ENCODE measurements at regions not wholly inside any gene's neighbourhood (a gene's known extent, or its start where the extent isn't known, plus 50 kb on each side); places are given as distances from the start of the nearest gene placed in this dataset.
"Not testable (repeated sequence)": the region's sequence is repeated elsewhere in the genome, so short reads cannot be mapped to it uniquely, and the experiment has no call there.

- H3K9me3 Mint-ChIP-seq, result peaks cover 9% of the 10 kb centered on the region
Observed at GRCh38 chr16:64358291-64358690, 763.6 kb downstream of the CDH11 start.

GRCh38 chr16:64356267-64356666 lies 765.6 kb downstream of the CDH11 start:
- H3K4me3 Mint-ChIP-seq, result no peak overlapping the region
- no peak overlapping the region for H3K27ac Mint-ChIP-seq
- intact Hi-C loops (cut with micrococcal nuclease), result no loop called here
- H3K36me3 Mint-ChIP-seq (ENCODE audit: low read depth), result no peaks in the 10 kb centered on the region
- no peaks in the 10 kb centered on the region for H3K4me1 Mint-ChIP-seq (ENCODE audit: low read depth)
- peaks cover 4% of the 10 kb centered on the region for H3K9me3 Mint-ChIP-seq
- no peaks in the 10 kb centered on the region for H3K27me3 Mint-ChIP-seq (ENCODE audit: insufficient read depth)
- no peak for DNase-seq (ENCODE audit: low spot score)

More at GRCh38 chr16:64358291-64358690, 763.6 kb downstream of the CDH11 start:
- Mint-ChIP-seq H3K4me3 (no peak overlapping the region), H3K27ac (no peak overlapping the region), H3K27me3 (ENCODE audit: insufficient read depth) (no peaks in the 10 kb centered on the region), H3K36me3 (ENCODE audit: low read depth) (no peaks in the 10 kb centered on the region), H3K4me1 (ENCODE audit: low read depth) (no peaks in the 10 kb centered on the region)
- no peak for DNase-seq (ENCODE audit: low spot score)
- intact Hi-C loops (cut with micrococcal nuclease), result no loop called here

DNA sequence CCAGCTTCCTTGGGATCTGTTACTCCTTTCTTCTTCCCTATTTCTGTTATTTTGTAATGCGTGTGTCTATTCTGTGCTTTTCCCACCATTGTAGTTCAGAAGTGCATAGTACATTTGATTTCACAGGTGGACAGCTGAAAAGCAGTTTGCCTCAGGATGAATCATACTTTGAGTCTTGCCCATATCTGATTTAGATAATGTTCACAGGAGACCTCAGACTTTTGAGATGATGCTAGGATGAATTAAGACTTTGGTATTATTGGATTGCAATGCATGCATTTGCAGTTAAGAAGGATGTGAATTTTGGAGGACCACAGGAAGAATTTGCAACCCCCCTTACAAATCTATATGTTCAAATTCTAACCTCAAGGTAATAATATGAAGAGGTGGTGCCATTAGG lies 769.6 kb downstream of the CDH11 start:
- Mint-ChIP-seq H3K36me3 (ENCODE audit: low read depth) (no peaks in the 10 kb centered on the region), H3K27me3 (ENCODE audit: insufficient read depth) (no peaks in the 10 kb centered on the region), H3K4me1 (ENCODE audit: low read depth) (no peaks in the 10 kb centered on the region), H3K4me3 (no peak overlapping the region), H3K9me3 (peaks cover 4% of the 10 kb centered on the region), H3K27ac (no peak overlapping the region)
- intact Hi-C loops (cut with micrococcal nuclease), result no loop called here
- DNase-seq (ENCODE audit: low spot score), result no peak

DNA sequence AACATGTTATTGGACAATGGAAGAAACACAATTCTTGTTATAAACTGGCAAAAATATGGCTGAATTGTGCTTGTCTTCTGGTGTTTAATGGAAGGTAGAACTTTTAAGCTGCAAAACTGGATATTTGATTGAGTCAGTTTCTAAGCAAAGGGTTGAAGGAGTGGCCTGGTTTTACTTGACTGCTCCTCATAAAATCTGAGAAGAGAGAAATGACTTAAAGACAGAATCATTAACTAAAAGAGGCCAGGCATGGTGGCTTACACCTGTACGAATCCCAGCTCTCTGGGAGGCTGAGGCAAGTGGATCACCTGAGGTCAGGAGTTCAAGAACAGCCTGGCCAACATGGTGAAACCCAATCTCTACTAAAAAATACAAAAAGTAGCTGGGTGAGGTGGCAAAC lies 770.7 kb downstream of the CDH11 start:
- H3K9me3 Mint-ChIP-seq, result peaks cover 7% of the 10 kb centered on the region
- H3K4me3 Mint-ChIP-seq, result no peak overlapping the region
- intact Hi-C loops (cut with micrococcal nuclease), result no loop called here
- no peak for DNase-seq (ENCODE audit: low spot score)
- no peaks in the 10 kb centered on the region for H3K4me1 Mint-ChIP-seq (ENCODE audit: low read depth)
- no peak overlapping the region for H3K27ac Mint-ChIP-seq
- H3K27me3 Mint-ChIP-seq (ENCODE audit: insufficient read depth), result no peaks in the 10 kb centered on the region
- H3K36me3 Mint-ChIP-seq (ENCODE audit: low read depth), result no peaks in the 10 kb centered on the region

DNA sequence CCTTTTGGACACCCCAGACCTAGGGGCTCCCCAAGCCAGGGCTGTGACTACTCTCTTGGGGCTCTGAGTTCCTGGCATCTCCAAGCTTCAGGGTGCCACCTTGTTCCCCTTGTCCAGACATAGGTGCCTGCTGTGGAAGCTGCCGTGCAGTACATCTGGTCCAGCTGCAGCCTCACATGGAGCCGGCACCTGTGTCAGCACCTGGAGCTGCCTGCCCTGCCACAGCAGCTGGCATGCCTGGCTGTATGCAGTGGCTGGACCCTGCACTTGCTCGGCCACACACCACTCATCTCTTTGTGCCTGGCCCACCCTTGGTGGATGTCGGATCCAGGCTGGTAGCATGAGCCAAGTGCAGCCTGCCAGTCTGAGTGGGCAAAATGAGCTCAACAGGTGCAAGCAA lies 775.8 kb downstream of the CDH11 start:
- intact Hi-C loops (cut with micrococcal nuclease), result no loop called here
- Mint-ChIP-seq H3K4me3 (no peak overlapping the region), H3K27me3 (ENCODE audit: insufficient read depth) (no peaks in the 10 kb centered on the region), H3K27ac (no peak overlapping the region), H3K36me3 (ENCODE audit: low read depth) (no peaks in the 10 kb centered on the region), H3K9me3 (peaks cover 6% of the 10 kb centered on the region), H3K4me1 (ENCODE audit: low read depth) (no peaks in the 10 kb centered on the region)
- no peak for DNase-seq (ENCODE audit: low spot score)

- H3K4me1 Mint-ChIP-seq (ENCODE audit: low read depth), result no peaks in the 10 kb centered on the region
- no peak overlapping the region for H3K27ac Mint-ChIP-seq
- intact Hi-C loops (cut with micrococcal nuclease), result no loop called here
- no peak overlapping the region for H3K4me3 Mint-ChIP-seq
- no peak for DNase-seq (ENCODE audit: low spot score)
- no peaks in the 10 kb centered on the region for H3K27me3 Mint-ChIP-seq (ENCODE audit: insufficient read depth)
- no peaks in the 10 kb centered on the region for H3K36me3 Mint-ChIP-seq (ENCODE audit: low read depth)
- H3K9me3 Mint-ChIP-seq, result peaks cover 11% of the 10 kb centered on the region
Observed at GRCh38 chr16:64345142-64345541, 776.7 kb downstream of the CDH11 start.

DNA sequence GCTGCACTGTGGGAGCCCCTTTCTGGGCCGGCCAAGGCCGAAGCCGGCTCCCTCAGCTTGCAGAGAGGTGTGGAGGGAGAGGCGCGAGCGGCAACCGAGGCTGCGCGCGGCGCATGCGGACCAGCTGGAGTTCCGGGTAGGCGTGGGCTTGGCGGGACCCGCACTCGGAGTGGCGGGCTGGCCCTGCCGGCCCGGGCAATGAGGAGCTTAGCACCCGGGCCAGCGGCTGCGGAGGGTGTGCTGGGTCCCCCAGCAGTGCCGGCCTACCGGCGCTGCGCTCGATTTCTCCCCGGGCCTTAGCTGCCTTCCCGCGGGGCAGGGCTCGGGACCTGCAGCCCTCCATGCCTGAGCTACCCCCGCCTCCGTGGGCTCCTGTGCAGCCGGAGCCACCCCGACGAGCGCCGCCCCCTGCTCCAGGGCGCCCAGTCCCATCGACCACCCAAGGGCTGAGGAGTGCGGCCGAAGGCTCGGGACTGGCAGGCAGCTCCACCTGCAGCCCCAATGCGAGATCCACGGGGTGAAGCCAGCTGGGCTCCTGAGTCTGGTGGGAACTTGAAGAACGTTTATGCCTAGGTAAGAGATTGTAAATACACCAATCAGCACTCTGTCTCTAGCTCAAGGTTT lies 777.9 kb downstream of the CDH11 start:
- H3K4me3 Mint-ChIP-seq; intact Hi-C loops (cut with micrococcal nuclease); H3K27ac Mint-ChIP-seq; H3K27me3 Mint-ChIP-seq (ENCODE audit: insufficient read depth); H3K36me3 Mint-ChIP-seq (ENCODE audit: low read depth); H3K4me1 Mint-ChIP-seq (ENCODE audit: low read depth); DNase-seq (ENCODE audit: low spot score): not testable (repeated sequence)
- peaks cover 16% of the 10 kb centered on the region for H3K9me3 Mint-ChIP-seq

GRCh38 chr16:64343061-64343819 lies 778.6 kb downstream of the CDH11 start:
- H3K9me3 Mint-ChIP-seq, result peaks cover 21% of the 10 kb centered on the region
- no peaks in the 10 kb centered on the region for H3K4me1 Mint-ChIP-seq (ENCODE audit: low read depth)
- DNase-seq (ENCODE audit: low spot score), result no peak
- no peak overlapping the region for H3K4me3 Mint-ChIP-seq
- H3K36me3 Mint-ChIP-seq (ENCODE audit: low read depth), result no peaks in the 10 kb centered on the region
- no peak overlapping the region for H3K27ac Mint-ChIP-seq
- no peaks in the 10 kb centered on the region for H3K27me3 Mint-ChIP-seq (ENCODE audit: insufficient read depth)
- intact Hi-C loops (cut with micrococcal nuclease), result no loop called here

DNA sequence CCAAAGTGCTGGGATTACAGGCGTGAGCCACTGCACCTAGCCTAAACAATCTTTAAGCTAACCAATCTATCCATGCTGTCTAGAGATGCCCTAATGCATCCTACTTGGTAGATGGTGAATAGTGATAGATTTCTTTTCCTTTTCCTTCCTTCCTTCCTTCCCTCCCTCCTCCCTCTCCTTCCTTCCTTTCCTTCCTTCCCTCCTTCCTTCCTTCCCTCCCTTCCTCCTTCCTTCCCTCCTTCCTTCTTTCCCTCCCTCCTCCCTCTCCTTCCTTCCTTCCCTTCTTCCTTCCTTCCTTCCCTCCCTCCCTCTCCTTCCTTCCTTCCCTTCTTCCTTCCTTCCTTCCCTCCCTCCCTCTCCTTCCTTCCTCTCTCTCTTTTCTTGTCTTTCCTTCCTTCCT lies 780.5 kb downstream of the CDH11 start:
- H3K27ac Mint-ChIP-seq; DNase-seq (ENCODE audit: low spot score); H3K27me3 Mint-ChIP-seq (ENCODE audit: insufficient read depth); intact Hi-C loops (cut with micrococcal nuclease); H3K4me1 Mint-ChIP-seq (ENCODE audit: low read depth); H3K4me3 Mint-ChIP-seq; H3K36me3 Mint-ChIP-seq (ENCODE audit: low read depth): not testable (repeated sequence)
- H3K9me3 Mint-ChIP-seq, result peaks cover 18% of the 10 kb centered on the region

DNA sequence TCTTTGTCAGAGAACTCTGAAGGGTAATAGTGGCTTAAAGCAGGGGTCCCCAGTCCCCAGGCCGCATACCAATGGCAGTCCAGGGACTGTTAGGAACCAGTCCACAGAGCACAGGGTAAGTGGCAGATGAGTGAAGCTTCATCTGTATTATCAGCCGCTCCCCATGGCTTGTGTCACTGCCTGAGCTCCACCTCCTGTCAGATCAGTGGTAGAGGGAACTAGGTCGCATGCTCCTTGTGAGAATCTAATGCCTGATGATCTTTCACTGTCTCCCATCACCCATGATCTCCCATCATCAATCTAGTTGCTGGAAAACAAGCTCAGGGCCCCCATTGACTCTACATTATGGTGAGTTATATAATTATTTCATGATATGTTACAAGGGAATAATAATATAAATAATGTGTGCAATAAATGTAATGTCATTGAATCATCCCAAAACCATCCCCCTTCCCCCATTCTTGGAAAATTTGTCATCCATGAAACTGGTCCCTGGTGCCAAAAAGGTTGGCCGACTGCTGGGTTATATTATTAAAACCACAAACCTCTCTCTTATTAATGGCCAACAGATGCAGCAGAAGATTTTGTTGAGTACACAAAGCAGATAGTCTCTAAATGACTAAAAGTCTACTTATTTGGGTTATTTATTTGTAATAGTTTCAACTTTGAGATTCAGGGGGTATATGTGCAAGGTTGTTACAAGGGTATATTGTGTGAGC lies 782.7 kb downstream of the CDH11 start:
- Mint-ChIP-seq H3K4me1 (ENCODE audit: low read depth) (no peaks in the 10 kb centered on the region), H3K27ac (no peak overlapping the region), H3K4me3 (no peak overlapping the region), H3K36me3 (ENCODE audit: low read depth) (no peaks in the 10 kb centered on the region), H3K9me3 (peaks cover 18% of the 10 kb centered on the region), H3K27me3 (ENCODE audit: insufficient read depth) (no peaks in the 10 kb centered on the region)
- intact Hi-C loops (cut with micrococcal nuclease), result no loop called here
- no peak for DNase-seq (ENCODE audit: low spot score)

DNA sequence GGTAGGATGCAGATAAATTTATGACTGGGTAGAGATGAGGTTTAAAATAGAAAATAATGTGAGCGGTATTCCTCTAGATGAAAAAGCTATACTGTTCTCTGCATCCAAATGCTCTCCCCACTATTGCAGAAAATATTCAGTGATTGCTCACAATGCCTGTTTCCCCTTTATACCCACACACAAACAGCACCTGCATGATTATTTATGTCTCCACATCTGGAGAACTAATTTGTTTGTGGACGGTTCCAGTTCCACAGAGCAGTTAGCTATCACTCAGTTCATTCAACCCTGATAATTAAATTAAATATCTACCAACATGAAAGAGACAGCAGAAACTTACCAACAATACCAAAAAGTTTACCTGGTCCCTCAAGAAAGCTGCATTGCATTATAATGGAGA lies 800.0 kb downstream of the CDH11 start:
- intact Hi-C loops (cut with micrococcal nuclease), result no loop called here
- Mint-ChIP-seq H3K36me3 (ENCODE audit: low read depth) (no peaks in the 10 kb centered on the region), H3K27ac (no peak overlapping the region), H3K4me3 (no peak overlapping the region), H3K4me1 (ENCODE audit: low read depth) (no peaks in the 10 kb centered on the region), H3K27me3 (ENCODE audit: insufficient read depth) (no peaks in the 10 kb centered on the region), H3K9me3 (peaks cover 17% of the 10 kb centered on the region)
- no peak for DNase-seq (ENCODE audit: low spot score)

GRCh38 chr16:64321066-64321465 lies 800.8 kb downstream of the CDH11 start:
- intact Hi-C loops (cut with micrococcal nuclease), result no loop called here
- Mint-ChIP-seq H3K27me3 (ENCODE audit: insufficient read depth) (no peaks in the 10 kb centered on the region), H3K4me3 (no peak overlapping the region), H3K4me1 (ENCODE audit: low read depth) (no peaks in the 10 kb centered on the region), H3K9me3 (peaks cover 20% of the 10 kb centered on the region), H3K27ac (no peak overlapping the region), H3K36me3 (ENCODE audit: low read depth) (no peaks in the 10 kb centered on the region)
- DNase-seq (ENCODE audit: low spot score), result no peak

GRCh38 chr16:64317601-64318000 lies 804.3 kb downstream of the CDH11 start:
- H3K4me3 Mint-ChIP-seq, result no peak overlapping the region
- no peaks in the 10 kb centered on the region for H3K4me1 Mint-ChIP-seq (ENCODE audit: low read depth)
- H3K9me3 Mint-ChIP-seq, result peaks cover 25% of the 10 kb centered on the region
- no peaks in the 10 kb centered on the region for H3K36me3 Mint-ChIP-seq (ENCODE audit: low read depth)
- no peak overlapping the region for H3K27ac Mint-ChIP-seq
- no peaks in the 10 kb centered on the region for H3K27me3 Mint-ChIP-seq (ENCODE audit: insufficient read depth)
- DNase-seq (ENCODE audit: low spot score), result no peak
- intact Hi-C loops (cut with micrococcal nuclease), result no loop called here
